ENCODE measurements at regions not wholly inside any gene's neighbourhood (a gene's known extent, or its start where the extent isn't known, plus 50 kb on each side); places are given as distances from the start of the nearest gene placed in this dataset.

DNA sequence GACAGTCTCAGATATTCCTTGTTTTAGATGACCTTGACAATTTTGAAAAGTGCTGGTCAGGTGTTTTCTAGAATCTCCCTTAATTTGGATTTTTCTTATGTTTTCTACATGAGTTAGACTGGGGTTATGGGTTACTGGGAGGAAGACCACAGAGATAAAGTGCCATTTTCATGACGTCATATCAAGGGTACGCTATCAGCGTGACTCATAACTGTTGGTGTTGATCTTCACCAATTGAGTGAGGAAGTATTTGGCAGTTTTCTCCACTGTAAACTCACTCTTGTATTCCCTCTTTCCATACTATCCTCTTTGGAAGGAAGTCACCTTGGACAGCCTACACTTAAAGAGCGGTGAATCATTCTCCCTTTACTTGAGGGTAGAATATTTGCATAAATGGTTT, 56.9 kb downstream of the MAGEC1 start:
- ChIA-PET POLR2A (no interaction called here), CTCF (no interaction called here)
- TF ChIP-seq ZBTB1 (tag by site-specific recombination; IDR thresholded peaks at IDR 0.05) (no peak), ZIC2 (tag by site-specific recombination; IDR thresholded peaks at IDR 0.05) (no peak), ZNF266 (tag by site-specific recombination; IDR thresholded peaks at IDR 0.05; ENCODE audit: low read depth) (no peak), KLF9 (tag by site-specific recombination; IDR thresholded peaks at IDR 0.05; ENCODE audit: low read depth) (no peak), ZFP37 (tag by site-specific recombination; IDR thresholded peaks at IDR 0.05) (no peak)
- TF ChIP-seq, protein P1, sequence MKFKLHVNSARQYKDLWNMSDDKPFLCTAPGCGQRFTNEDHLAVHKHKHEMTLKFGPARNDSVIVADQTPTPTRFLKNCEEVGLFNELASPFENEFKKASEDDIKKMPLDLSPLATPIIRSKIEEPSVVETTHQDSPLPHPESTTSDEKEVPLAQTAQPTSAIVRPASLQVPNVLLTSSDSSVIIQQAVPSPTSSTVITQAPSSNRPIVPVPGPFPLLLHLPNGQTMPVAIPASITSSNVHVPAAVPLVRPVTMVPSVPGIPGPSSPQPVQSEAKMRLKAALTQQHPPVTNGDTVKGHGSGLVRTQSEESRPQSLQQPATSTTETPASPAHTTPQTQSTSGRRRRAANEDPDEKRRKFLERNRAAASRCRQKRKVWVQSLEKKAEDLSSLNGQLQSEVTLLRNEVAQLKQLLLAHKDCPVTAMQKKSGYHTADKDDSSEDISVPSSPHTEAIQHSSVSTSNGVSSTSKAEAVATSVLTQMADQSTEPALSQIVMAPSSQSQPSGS (tag by site-specific recombination; IDR thresholded peaks at IDR 0.05; ENCODE audit: low read depth) = peak; percentile 75; the same call in 1 of the 2 replicates
- Histone ChIP-seq H3K36me3 (ENCODE audit: control insufficient read depth in 2 of 2, insufficient read depth in 1 of 2, low read length in 2 of 2) (no peaks in the 10 kb centered on the region), H3K9me3 (ENCODE audit: control insufficient read depth, insufficient read depth, low read depth, low read length) (no peaks in the 10 kb centered on the region; the same call in 1 of the 2 replicates), H3K27ac (ENCODE audit: extremely low read depth, low read depth, low read length) (no peak overlapping the region), H3K4me3 (ENCODE audit: low read depth, low read length) (no peak overlapping the region), H3K4me1 (ENCODE audit: control insufficient read depth, insufficient read depth, low read length) (no peaks in the 10 kb centered on the region)

Measured in HEK293 (cell line).